T-cell (primary cell): ENCODE measurements at regions not wholly inside any gene's neighbourhood (a gene's known extent, or its start where the extent isn't known, plus 50 kb on each side); places are given as distances from the start of the nearest gene placed in this dataset.
A peak's percentile ranks its signal among the peaks of the same experiment; 100 is the strongest.

ENCODE experiments used
- ATAC-seq, 4 experiments: fragments of 200-7000 bp in 3 of 4; fragments of 150-1000 bp in 1 of 4; cut with Tn5 transposase; replicated peaks in 1 of 4; 1 replicate in 3 of 4; 2 replicates in 1 of 4; pipeline ENCODE4 v1.10.0; 2021; ENCODE audit warnings: moderate library complexity in 3 of 4, mild to moderate bottlenecking in 2 of 4, moderate number of reproducible peaks in 1 of 4
- CTCF ChIA-PET, 2 donors: fragments of 300-600 bp; sonication (Branson Sonifier 250); formaldehyde crosslinking; loops; one replicate each; lab custom pipeline; 2022; ENCODE audit warnings: antibody characterized with exemption in 2 of 2; lab: Charles Lee
- POLR2A ChIA-PET, 2 donors: fragments of 300-600 bp; sonication (Branson Sonifier 250); formaldehyde crosslinking; loops; one replicate each; lab custom pipeline; 2022; ENCODE audit warnings: antibody characterized with exemption in 2 of 2; lab: Charles Lee
- DNase-seq, 35 experiments: peaks; one replicate each; pipeline versions ENCODE4 v3.0.0 to v3.0.0-alpha.2; 2013 to 2023
- H3K27ac ChIP-seq: one replicate; pipeline ENCODE4 v1.5.1; 2013; ENCODE audit warnings: low read length
- H3K27me3 ChIP-seq, 2 experiments: replicated peaks in 1 of 2; 1 replicate in 1 of 2; 2 replicates in 1 of 2; pipeline versions ENCODE4 v1.6.1 to v1.7.0; 2013; ENCODE audit warnings: low read length in 1 of 2, mixed read lengths in 1 of 2; ENCODE audit not compliant: control insufficient read depth in 2 of 2, insufficient read depth in 2 of 2; ENCODE audit errors: extremely low read depth in 1 of 2
- H3K36me3 ChIP-seq, 2 donors: 1 replicate in 1 of 2; 2 replicates in 1 of 2; pipeline versions ENCODE4 v1.6.1 to v1.7.0; 2013; ENCODE audit warnings: low read length in 1 of 2; ENCODE audit not compliant: control insufficient read depth in 2 of 2, insufficient read depth in 1 of 2; ENCODE audit errors: extremely low read depth in 1 of 2
- H3K4me1 ChIP-seq, 2 experiments: 1 replicate in 1 of 2; 2 replicates in 1 of 2; pipeline versions ENCODE4 v1.6.1 to v1.7.0; 2013; ENCODE audit warnings: low read length in 2 of 2, mixed read lengths in 1 of 2; ENCODE audit not compliant: insufficient read depth in 2 of 2, control insufficient read depth in 1 of 2; ENCODE audit errors: extremely low read depth in 1 of 2
- H3K4me3 ChIP-seq, 2 donors: 1 replicate in 1 of 2; 2 replicates in 1 of 2; pipeline versions ENCODE4 v1.5.1 to v1.7.0; 2013; ENCODE audit warnings: mild to moderate bottlenecking in 2 of 2, low read length in 1 of 2, moderate library complexity in 1 of 2; ENCODE audit not compliant: control insufficient read depth in 1 of 2; ENCODE audit errors: extremely low read depth in 1 of 2
- H3K9me3 ChIP-seq: 2 replicates; pipeline ENCODE4 v1.7.0; 2013
- H3K27ac Mint-ChIP-seq, 2 donors: one replicate each; pipeline ENCODE4 v1.8.0; 2020 to 2021; ENCODE audit warnings: mild to moderate bottlenecking in 2 of 2, mixed read lengths in 2 of 2
- H3K27me3 Mint-ChIP-seq, 2 donors: one replicate each; pipeline ENCODE4 v1.8.0; 2021 to 2022; ENCODE audit warnings: mixed read lengths in 2 of 2
- H3K36me3 Mint-ChIP-seq: one replicate; pipeline ENCODE4 v1.8.0; 2021; ENCODE audit warnings: mixed read lengths
- H3K4me1 Mint-ChIP-seq, 3 donors: one replicate each; pipeline ENCODE4 v1.8.0; 2020 to 2022; ENCODE audit warnings: mixed read lengths in 3 of 3, mild to moderate bottlenecking in 1 of 3
- H3K4me3 Mint-ChIP-seq, 3 donors: one replicate each; pipeline ENCODE4 v1.8.0; 2020 to 2022; ENCODE audit warnings: mild to moderate bottlenecking in 3 of 3, mixed read lengths in 3 of 3, moderate library complexity in 3 of 3
- H3K9me3 Mint-ChIP-seq, 3 donors: one replicate each; pipeline ENCODE4 v1.8.0; 2020 to 2022; ENCODE audit warnings: mixed read lengths in 3 of 3
- WGBS: methylation state at CpG from one replicate; pipeline ENCODE4 v1.1.5; 2013; ENCODE audit warnings: missing lambda C conversion rate; ENCODE audit not compliant: insufficient coverage; 5-methylcytosine and 5-hydroxymethylcytosine counted together

DNA sequence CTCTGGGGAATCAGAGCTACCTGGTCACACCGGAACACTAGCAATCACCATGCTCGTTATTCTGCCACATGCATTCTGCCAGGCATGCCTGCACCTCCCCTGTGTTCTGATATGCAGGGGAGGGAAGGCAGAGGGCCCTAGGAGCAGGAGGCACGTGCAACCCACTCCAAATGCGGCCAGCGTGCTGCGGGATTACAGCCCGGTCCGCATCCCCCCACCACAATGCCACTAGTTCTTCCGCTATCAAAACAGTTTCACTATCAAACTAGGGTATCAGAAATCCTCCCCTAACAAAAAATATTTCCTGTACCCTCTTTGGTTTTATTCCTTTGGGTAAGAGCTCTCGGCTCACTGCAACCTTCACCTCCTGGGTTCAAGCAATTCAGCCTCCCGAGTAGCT is 223.2 kb upstream of the IGF1R start:
- Histone ChIP-seq H3K4me1 (peaks cover 0 to 23% of the 10 kb centered on the region in 2 experiments), H3K36me3 (no peaks in the 10 kb centered on the region), H3K27me3 (peaks cover 8 to 79% of the 10 kb centered on the region in 2 experiments), H3K4me3 (no peak overlapping the region), H3K9me3 (no peaks in the 10 kb centered on the region), H3K27ac (no peak overlapping the region)
- ATAC-seq = no peak
- Mint-ChIP-seq H3K36me3 (no peaks in the 10 kb centered on the region), H3K27ac (no peak overlapping the region), H3K4me3 (no peak overlapping the region), H3K4me1 (peaks cover 16 to 19% (median 18%) of the 10 kb centered on the region in 3 donors), H3K9me3 (no peaks in the 10 kb centered on the region), H3K27me3 (peaks cover 51 to 76% of the 10 kb centered on the region in 2 donors)
- DNase-seq = no peak
- POLR2A ChIA-PET = no interaction called here
- CTCF ChIA-PET = no interaction called here
- WGBS = 83% methylated on average over 2 of the region's 11 CpGs

DNA sequence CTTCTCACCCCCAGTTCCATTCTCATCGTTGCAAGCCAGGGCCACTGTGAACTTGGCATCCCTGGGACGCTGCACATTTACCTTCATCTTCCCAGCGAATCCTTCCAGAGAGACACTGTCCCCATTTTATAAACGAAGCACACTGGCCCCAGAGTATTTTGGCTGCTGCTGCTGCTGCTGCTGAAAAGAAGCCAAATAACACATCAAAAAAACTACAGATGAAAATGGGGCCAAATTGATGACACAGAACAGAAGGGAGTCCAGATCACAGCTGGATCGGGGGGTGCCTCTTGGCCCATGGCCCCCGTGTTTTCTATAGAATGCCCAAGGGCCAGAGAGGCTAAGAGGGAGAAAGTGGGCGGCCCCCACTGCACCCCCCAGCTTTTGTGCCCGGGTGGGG is 221.0 kb upstream of the IGF1R start:
- no peak for ATAC-seq
- H3K36me3 ChIP-seq = no peaks in the 10 kb centered on the region
- peak overlapping the region in 1 of 3 donors; percentile 60 for H3K4me3 Mint-ChIP-seq
- no peaks in the 10 kb centered on the region for H3K9me3 ChIP-seq
- no peaks in the 10 kb centered on the region for H3K9me3 Mint-ChIP-seq
- peaks cover 60 to 69% of the 10 kb centered on the region in 2 donors for H3K27me3 Mint-ChIP-seq
- no peak overlapping the region for H3K4me3 ChIP-seq
- H3K4me1 ChIP-seq = peaks cover 0 to 8% of the 10 kb centered on the region in 2 experiments
- H3K27me3 ChIP-seq = peaks cover 7 to 70% of the 10 kb centered on the region in 2 experiments
- WGBS = 69% methylated on average over 8 of the region's 8 CpGs
- ChIA-PET POLR2A (no interaction called here), CTCF (interaction anchor here in 1 of 2 donors (2.5 kb wide), 1 partner anchor 649 kb away, joined by 6 read pairs; no protein-coding TSS in a partner anchor)
- no peak overlapping the region for H3K27ac ChIP-seq
- peaks cover 8 to 16% (median 10%) of the 10 kb centered on the region in 3 donors for H3K4me1 Mint-ChIP-seq
- no peaks in the 10 kb centered on the region for H3K36me3 Mint-ChIP-seq
- no peak overlapping the region for H3K27ac Mint-ChIP-seq
- no peak for DNase-seq

DNA sequence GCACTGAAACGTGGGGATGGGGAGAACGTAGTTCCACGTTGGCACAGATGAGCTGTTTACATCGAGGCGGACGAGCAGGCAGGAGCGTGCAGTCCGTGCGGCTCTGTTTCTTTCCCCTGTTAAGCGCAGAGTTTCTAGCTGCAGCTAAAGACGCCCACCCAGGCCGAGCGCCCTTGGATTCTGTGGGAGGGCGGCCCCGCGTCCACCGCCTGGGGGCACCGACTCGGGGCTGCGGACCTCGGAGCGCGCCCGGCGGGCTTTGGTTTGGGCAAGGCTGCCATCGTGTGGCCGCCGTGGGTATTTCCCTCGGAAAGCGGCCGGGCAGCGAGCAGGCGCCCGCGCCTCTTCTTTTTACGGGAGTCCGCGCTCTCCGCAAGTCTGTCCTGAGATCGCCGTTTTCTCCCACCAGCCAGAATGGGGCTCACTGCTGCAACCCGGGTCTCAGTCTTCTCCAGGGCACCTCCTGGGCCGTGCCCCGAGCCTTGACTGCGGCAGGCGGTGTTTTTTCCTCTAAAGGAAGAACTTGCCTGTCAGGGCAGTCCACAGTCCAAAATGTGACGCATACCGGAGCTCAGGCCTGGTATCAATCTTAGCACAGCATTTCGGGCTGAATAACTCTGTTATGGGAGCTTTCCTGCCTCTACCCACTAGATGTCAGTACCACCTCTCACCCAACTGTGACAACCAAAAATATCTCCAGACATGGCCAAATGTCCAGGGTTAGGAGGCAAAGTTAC is 219.9 kb upstream of the IGF1R start:
- Mint-ChIP-seq H3K4me1 (peaks cover 8 to 16% (median 10%) of the 10 kb centered on the region in 3 donors), H3K36me3 (no peaks in the 10 kb centered on the region), H3K27ac (no peak overlapping the region), H3K27me3 (peaks cover 51 to 60% of the 10 kb centered on the region in 2 donors), H3K9me3 (no peaks in the 10 kb centered on the region), H3K4me3 (peak overlapping the region in 2 of 3 donors; percentile 6 to 60)
- no peak overlapping the region for H3K27ac ChIP-seq
- peak; percentile 68 to 82 (median 76) for ATAC-seq
- ChIA-PET POLR2A (interaction anchor here in 1 of 2 donors (0.6 kb wide), 1 partner anchor 319 kb away, joined by 3 read pairs; no protein-coding TSS in a partner anchor), CTCF (interaction anchor here (0.5 to 2.8 kb wide), 5 partner anchors 9 to 648 kb away, joined by 3 to 10 read pairs (median 6); no protein-coding TSS in a partner anchor)
- H3K27me3 ChIP-seq = peaks cover 0 to 64% of the 10 kb centered on the region in 2 experiments
- H3K4me3 ChIP-seq = peak overlapping the region in 1 of 2 donors; percentile 58
- H3K9me3 ChIP-seq = no peaks in the 10 kb centered on the region
- peak in 33 of 35 experiments; percentile 13 to 66 (median 39) for DNase-seq
- peaks cover 0 to 8% of the 10 kb centered on the region in 2 experiments for H3K4me1 ChIP-seq
- WGBS = 3% methylated on average over 48 of the region's 49 CpGs
- no peaks in the 10 kb centered on the region for H3K36me3 ChIP-seq

DNA sequence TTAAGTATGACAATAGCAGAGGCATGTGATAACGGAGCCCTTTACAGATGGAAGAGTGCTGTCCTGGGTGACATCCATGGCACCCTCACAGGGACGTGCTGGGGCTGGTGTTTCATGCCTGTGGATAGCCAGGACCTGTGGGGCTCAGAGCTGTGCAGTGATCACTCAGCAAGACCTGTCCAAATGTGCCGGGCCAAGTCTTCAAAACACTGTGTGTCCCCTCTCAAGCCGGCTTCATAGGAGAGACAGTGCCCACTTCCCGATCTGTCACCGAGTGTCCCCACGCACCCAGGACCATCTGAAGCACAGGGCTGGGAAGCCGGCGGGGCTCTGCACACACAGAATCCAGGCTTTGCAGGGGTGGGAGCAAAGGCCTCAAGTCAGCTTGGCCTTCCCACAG is 217.2 kb upstream of the IGF1R start:
- Mint-ChIP-seq H3K4me1 (peaks cover 8 to 16% (median 10%) of the 10 kb centered on the region in 3 donors), H3K27me3 (peaks cover 40 to 46% of the 10 kb centered on the region in 2 donors), H3K36me3 (no peaks in the 10 kb centered on the region), H3K27ac (no peak overlapping the region), H3K4me3 (no peak overlapping the region), H3K9me3 (no peaks in the 10 kb centered on the region)
- ChIA-PET POLR2A (no interaction called here), CTCF (no interaction called here)
- no peak overlapping the region for H3K27ac ChIP-seq
- ATAC-seq = no peak
- H3K9me3 ChIP-seq = no peaks in the 10 kb centered on the region
- DNase-seq = no peak
- 85% methylated on average over 8 of the region's 9 CpGs for WGBS
- H3K4me1 ChIP-seq = peaks cover 0 to 8% of the 10 kb centered on the region in 2 experiments
- H3K4me3 ChIP-seq = no peak overlapping the region
- no peaks in the 10 kb centered on the region for H3K36me3 ChIP-seq
- peaks cover 0 to 63% of the 10 kb centered on the region in 2 experiments for H3K27me3 ChIP-seq

DNA sequence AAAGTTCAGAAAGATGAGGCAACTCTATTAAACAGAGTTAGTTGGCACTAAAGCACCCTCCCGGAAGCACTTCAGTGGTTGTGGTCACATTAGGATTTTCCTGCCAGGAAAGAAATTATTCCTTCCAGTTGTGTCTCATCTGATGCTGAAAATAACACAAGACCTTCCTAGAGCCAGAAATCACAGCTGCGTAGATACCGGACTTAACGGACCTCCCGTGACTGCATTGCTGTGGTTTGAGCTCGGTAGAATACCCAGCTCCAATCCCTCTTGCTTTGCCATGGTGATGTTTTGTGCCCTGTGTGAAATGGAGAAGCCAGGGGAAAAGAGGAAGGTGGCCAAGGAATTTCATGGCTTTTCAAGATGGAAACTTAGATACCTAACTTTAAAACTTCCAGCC is 215.0 kb upstream of the IGF1R start:
- Histone ChIP-seq H3K36me3 (no peaks in the 10 kb centered on the region), H3K9me3 (no peaks in the 10 kb centered on the region), H3K27ac (no peak overlapping the region), H3K4me3 (no peak overlapping the region), H3K4me1 (peaks cover 0 to 4% of the 10 kb centered on the region in 2 experiments), H3K27me3 (peaks cover 0 to 41% of the 10 kb centered on the region in 2 experiments)
- ChIA-PET POLR2A (no interaction called here), CTCF (no interaction called here)
- Mint-ChIP-seq H3K27me3 (peaks cover 23 to 30% of the 10 kb centered on the region in 2 donors), H3K4me1 (peaks cover 5 to 8% (median 7%) of the 10 kb centered on the region in 3 donors), H3K9me3 (no peaks in the 10 kb centered on the region), H3K4me3 (no peak overlapping the region), H3K27ac (no peak overlapping the region), H3K36me3 (no peaks in the 10 kb centered on the region)
- ATAC-seq (no peak), DNase-seq (no peak)
- 91% methylated on average over 4 of the region's 6 CpGs for WGBS

DNA sequence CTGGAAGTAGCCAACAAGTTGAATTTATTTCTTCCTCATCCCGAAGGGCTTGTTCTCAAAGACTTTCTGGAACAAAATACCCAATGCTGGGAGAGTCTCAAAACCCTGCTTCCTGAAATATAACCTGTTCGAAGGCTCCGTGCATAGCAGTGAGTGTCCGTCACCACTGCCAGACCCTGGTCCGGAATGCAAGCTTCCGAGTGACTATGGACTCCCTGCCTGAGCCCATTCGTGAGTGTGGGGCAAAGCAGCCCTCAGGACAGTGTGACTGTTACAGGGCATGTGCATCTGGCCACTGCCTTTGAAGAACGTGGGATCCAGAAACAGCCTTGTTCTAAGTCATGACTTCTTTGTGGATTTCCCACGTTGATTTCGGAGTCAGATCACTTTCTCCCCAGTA is 214.5 kb upstream of the IGF1R start:
- DNase-seq (no peak), ATAC-seq (no peak)
- POLR2A ChIA-PET = no interaction called here
- Histone ChIP-seq H3K4me3 (no peak overlapping the region), H3K36me3 (no peaks in the 10 kb centered on the region), H3K27ac (no peak overlapping the region), H3K9me3 (no peaks in the 10 kb centered on the region), H3K27me3 (peaks cover 0 to 37% of the 10 kb centered on the region in 2 experiments), H3K4me1 (no peaks in the 10 kb centered on the region)
- H3K27ac Mint-ChIP-seq = no peak overlapping the region
- CTCF ChIA-PET = no interaction called here
- WGBS = 80% methylated on average over 7 of the region's 10 CpGs
- H3K36me3 Mint-ChIP-seq = no peaks in the 10 kb centered on the region
- no peak overlapping the region for H3K4me3 Mint-ChIP-seq
- H3K9me3 Mint-ChIP-seq = no peaks in the 10 kb centered on the region
- peaks cover 20 to 25% of the 10 kb centered on the region in 2 donors for H3K27me3 Mint-ChIP-seq
- peaks cover under 1 to 6% (median 3%) of the 10 kb centered on the region in 3 donors for H3K4me1 Mint-ChIP-seq
